ENCODE measurements at regions not wholly inside any gene's neighbourhood (a gene's known extent, or its start where the extent isn't known, plus 50 kb on each side); places are given as distances from the start of the nearest gene placed in this dataset.

DNA sequence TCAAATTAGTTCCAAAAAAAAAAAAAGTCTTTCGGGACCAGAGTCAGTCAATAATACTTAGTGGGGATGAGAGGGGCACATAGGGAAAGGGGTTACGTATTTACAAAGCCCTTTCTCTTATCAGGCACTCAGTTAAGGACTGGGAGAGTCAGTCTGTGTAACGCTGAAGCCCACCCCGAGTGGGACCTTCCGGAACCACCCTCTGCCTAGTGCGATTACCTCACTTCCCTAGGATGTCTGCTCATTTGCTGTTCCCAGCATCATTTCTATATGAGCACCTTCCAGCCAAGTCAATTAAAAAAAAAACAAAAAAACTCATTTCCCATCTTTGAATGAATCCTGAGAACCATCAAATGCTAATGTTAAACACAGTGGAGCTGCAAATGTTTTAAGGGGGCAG is 76.9 kb downstream of the BMP4 start:
- ATAC-seq, result no peak
- Histone ChIP-seq H3K9me1 (ENCODE audit: control insufficient read depth, insufficient read depth, low read length) (no peaks in the 10 kb centered on the region), H3K4me3 (no peak overlapping the region), H4K20me1 (replicated peaks; ENCODE audit: control insufficient read depth, insufficient read depth, low read length) (no peaks in the 10 kb centered on the region), H2AFZ (ENCODE audit: low read depth, low read length) (no peak overlapping the region), H3K9ac (ENCODE audit: insufficient read depth in 1 of 2, low read depth in 2 of 2, low read length in 2 of 2) (no peak overlapping the region), H3K36me3 (ENCODE audit: control insufficient read depth, insufficient read depth, low read length) (no peaks in the 10 kb centered on the region), H3K4me2 (ENCODE audit: insufficient read depth, low read length) (no peak overlapping the region), H3K4me1 (replicated peaks in 1 of 2; ENCODE audit: control insufficient read depth in 2 of 2, insufficient read depth in 2 of 2, low read length in 2 of 2) (no peaks in the 10 kb centered on the region), H3K27ac (ENCODE audit: extremely low read depth, low read depth, low read length) (no peak overlapping the region), H3K79me2 (ENCODE audit: control insufficient read depth, insufficient read depth, low read length) (no peaks in the 10 kb centered on the region), H3K9me3 (replicated peaks; ENCODE audit: control insufficient read depth, insufficient read depth, low read depth, low read length) (no peaks in the 10 kb centered on the region), H3K27me3 (ENCODE audit: control insufficient read depth in 2 of 2, insufficient read depth in 2 of 2, low read length in 2 of 2) (no peaks in the 10 kb centered on the region)
- TF ChIP-seq YY1 (IDR thresholded peaks at IDR 0.05; ENCODE audit: borderline replicate concordance in 1 of 3, control insufficient read depth in 1 of 3, extremely low read depth in 1 of 3, insufficient read depth in 3 of 3, insufficient read length in 1 of 3, insufficient replicate concordance in 2 of 3, low read depth in 1 of 3, low read length in 2 of 3) (no peak), FOXJ2 (tag; IDR thresholded peaks at IDR 0.05) (no peak), KDM4B (IDR thresholded peaks at IDR 0.05; ENCODE audit: borderline replicate concordance in 2 of 2, low read depth in 1 of 2) (no peak), ZNF551 (CRISPR knock-in tag; IDR thresholded peaks at IDR 0.05) (no peak), NR3C1 (CRISPR knock-in tag; IDR thresholded peaks at IDR 0.05) (no peak)
- TF ChIP-seq, protein P1, sequence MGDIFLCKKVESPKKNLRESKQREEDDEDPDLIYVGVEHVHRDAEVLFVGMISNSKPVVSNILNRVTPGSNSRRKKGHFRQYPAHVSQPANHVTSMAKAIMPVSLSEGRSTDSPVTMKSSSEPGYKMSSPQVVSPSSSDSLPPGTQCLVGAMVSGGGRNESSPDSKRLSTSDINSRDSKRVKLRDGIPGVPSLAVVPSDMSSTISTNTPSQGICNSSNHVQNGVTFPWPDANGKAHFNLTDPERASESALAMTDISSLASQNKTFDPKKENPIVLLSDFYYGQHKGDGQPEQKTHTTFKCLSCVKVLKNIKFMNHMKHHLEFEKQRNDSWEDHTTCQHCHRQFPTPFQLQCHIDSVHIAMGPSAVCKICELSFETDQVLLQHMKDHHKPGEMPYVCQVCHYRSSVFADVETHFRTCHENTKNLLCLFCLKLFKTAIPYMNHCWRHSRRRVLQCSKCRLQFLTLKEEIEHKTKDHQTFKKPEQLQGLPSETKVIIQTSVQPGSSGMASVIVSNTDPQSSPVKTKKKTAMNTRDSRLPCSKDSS (IDR thresholded peaks at IDR 0.05; ENCODE audit: low read depth, partially characterized antibody), result no peak
- no peak for DNase-seq (ENCODE audit: extremely low read depth in 1 of 4, low spot score in 3 of 4)
- ChIA-PET CTCF (ENCODE audit: low intra/inter-chr PET ratio) (no interaction called here), POLR2A (no interaction called here)
- intact Hi-C loops (cut with micrococcal nuclease) (no loop called here), in situ Hi-C loops (cut with MboI) (no loop called here)
- WGBS (ENCODE audit: insufficient coverage, low coverage, missing lambda C conversion rate), result 0% methylated on average over 6 of the region's 6 CpGs
- no peak for FAIRE-seq
- BruUV-seq (replicated peaks), result no TSS peak
